ENCODE measurements at regions not wholly inside any gene's neighbourhood (a gene's known extent, or its start where the extent isn't known, plus 50 kb on each side); places are given as distances from the start of the nearest gene placed in this dataset.

DNA sequence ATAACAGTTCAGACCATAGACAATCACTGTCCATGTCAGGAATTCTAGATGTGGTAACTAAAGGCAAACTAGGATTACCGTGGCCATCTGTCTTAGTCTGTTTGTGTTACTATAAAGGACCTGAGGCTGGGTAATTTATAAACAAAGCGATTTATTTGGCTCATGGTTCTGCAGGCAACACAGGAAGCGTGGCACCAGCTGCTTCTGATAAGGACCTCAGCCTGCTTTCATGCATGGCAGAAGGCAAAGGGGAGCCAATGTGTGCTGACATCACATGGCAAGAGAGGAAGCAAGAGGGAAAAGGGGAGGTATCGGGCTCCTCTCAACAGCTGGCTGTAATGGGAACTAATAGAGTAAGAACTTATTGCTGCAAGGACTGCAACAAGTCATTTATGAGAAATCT is 376.7 kb downstream of the GPM6A start:
- ChIA-PET CTCF (no interaction called here), POLR2A (no interaction called here)
- TF ChIP-seq ZNF384 (IDR thresholded peaks at IDR 0.05), result no peak
- no peak for TF ChIP-seq L3MBTL2 (conservative IDR thresholded peaks at IDR 0.05)
- no peak for TF ChIP-seq ARNT (IDR thresholded peaks at IDR 0.05)
- no peak for TF ChIP-seq FOXA1 (IDR thresholded peaks at IDR 0.05)
- no peak for TF ChIP-seq SP1 (IDR thresholded peaks at IDR 0.05)
- no peak for TF ChIP-seq NFRKB (IDR thresholded peaks at IDR 0.05)
- no peak for TF ChIP-seq SUZ12 (IDR thresholded peaks at IDR 0.05)
- TF ChIP-seq, protein P1, sequence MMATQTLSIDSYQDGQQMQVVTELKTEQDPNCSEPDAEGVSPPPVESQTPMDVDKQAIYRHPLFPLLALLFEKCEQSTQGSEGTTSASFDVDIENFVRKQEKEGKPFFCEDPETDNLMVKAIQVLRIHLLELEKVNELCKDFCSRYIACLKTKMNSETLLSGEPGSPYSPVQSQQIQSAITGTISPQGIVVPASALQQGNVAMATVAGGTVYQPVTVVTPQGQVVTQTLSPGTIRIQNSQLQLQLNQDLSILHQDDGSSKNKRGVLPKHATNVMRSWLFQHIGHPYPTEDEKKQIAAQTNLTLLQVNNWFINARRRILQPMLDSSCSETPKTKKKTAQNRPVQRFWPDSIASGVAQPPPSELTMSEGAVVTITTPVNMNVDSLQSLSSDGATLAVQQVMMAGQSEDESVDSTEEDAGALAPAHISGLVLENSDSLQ (IDR thresholded peaks at IDR 0.05), result no peak
- TF ChIP-seq HDGF (IDR thresholded peaks at IDR 0.05; ENCODE audit: borderline replicate concordance), result no peak
- no peak for TF ChIP-seq CTBP1 (IDR thresholded peaks at IDR 0.05; ENCODE audit: borderline replicate concordance)
- TF ChIP-seq FOXM1 (IDR thresholded peaks at IDR 0.05; ENCODE audit: borderline replicate concordance), result no peak
- TF ChIP-seq ELF4 (IDR thresholded peaks at IDR 0.05), result no peak
- TF ChIP-seq LEF1 (IDR thresholded peaks at IDR 0.05; ENCODE audit: borderline replicate concordance), result no peak
- TF ChIP-seq FOXK2 (IDR thresholded peaks at IDR 0.05), result no peak
- DNase-seq (ENCODE audit: extremely low spot score), result no peak

GRCh38 chr4:175436196-175436595 is 375.9 kb downstream of the GPM6A start:
- no peak for DNase-seq (ENCODE audit: extremely low spot score)
- TF ChIP-seq ZNF384 (IDR thresholded peaks at IDR 0.05) (no peak), ARNT (IDR thresholded peaks at IDR 0.05) (no peak), SUZ12 (IDR thresholded peaks at IDR 0.05) (no peak), CTBP1 (IDR thresholded peaks at IDR 0.05; ENCODE audit: borderline replicate concordance) (no peak), SP1 (IDR thresholded peaks at IDR 0.05) (no peak), HDGF (IDR thresholded peaks at IDR 0.05; ENCODE audit: borderline replicate concordance) (no peak), FOXM1 (IDR thresholded peaks at IDR 0.05; ENCODE audit: borderline replicate concordance) (no peak), BHLHE40 (IDR thresholded peaks at IDR 0.05; ENCODE audit: borderline replicate concordance) (no peak), LEF1 (IDR thresholded peaks at IDR 0.05; ENCODE audit: borderline replicate concordance) (no peak), TARDBP (IDR thresholded peaks at IDR 0.05) (no peak), ELF4 (IDR thresholded peaks at IDR 0.05) (no peak), L3MBTL2 (conservative IDR thresholded peaks at IDR 0.05) (no peak), NFRKB (IDR thresholded peaks at IDR 0.05) (no peak), FOXA1 (IDR thresholded peaks at IDR 0.05) (no peak)
- TF ChIP-seq, protein P1 (IDR thresholded peaks at IDR 0.05), result no peak
- ChIA-PET CTCF (no interaction called here), POLR2A (no interaction called here)

DNA sequence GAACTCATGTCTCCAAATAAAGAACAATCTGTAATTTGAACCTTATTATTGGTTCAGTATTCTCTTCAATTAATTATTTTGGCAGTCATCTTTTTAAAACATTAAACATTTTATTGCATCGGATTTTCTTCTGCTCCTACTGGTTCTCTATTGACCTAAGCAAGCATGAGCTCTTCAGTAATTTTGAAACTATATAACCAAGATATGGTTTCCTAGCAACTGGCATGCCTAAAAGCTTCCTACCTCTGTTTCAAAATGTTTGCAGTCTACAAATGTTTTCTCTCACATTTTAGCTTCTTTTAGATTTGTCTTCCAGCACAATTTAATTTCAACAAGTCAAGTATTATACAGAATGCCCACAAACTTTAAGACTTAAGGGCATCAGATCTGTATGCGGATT is 371.3 kb downstream of the GPM6A start:
- no peak for DNase-seq (ENCODE audit: extremely low spot score)
- POLR2A ChIA-PET, result no interaction called here
- CTCF ChIA-PET, result no interaction called here
- TF ChIP-seq BHLHE40 (IDR thresholded peaks at IDR 0.05; ENCODE audit: borderline replicate concordance) (no peak), FOXK2 (IDR thresholded peaks at IDR 0.05) (no peak), CTBP1 (IDR thresholded peaks at IDR 0.05; ENCODE audit: borderline replicate concordance) (no peak), ELF4 (IDR thresholded peaks at IDR 0.05) (no peak), HDGF (IDR thresholded peaks at IDR 0.05; ENCODE audit: borderline replicate concordance) (no peak)
- TF ChIP-seq, protein P1 (IDR thresholded peaks at IDR 0.05), result no peak

DNA sequence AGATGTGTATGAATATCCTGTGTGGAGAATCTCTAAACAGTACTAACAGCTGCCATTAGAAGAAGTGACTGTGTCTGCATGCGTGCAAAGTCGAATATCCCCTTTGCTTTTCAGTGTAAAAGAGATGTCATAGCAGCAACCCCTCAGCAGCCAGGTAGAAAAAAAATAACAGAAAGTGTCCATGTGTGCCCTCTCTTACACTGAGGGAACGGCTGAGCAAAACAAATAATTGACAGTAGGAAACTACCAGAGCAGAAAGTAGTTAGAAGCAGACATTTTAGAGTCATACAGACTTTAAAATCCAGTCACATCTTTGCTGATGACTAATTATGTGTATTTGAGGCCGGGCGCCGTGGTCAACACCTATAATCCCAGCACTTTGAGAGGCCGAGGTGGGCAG is 370.8 kb downstream of the GPM6A start:
- ChIA-PET POLR2A (no interaction called here), CTCF (no interaction called here)
- no peak for DNase-seq (ENCODE audit: extremely low spot score)
- TF ChIP-seq ZNF384 (IDR thresholded peaks at IDR 0.05) (no peak), NFRKB (IDR thresholded peaks at IDR 0.05) (no peak), L3MBTL2 (conservative IDR thresholded peaks at IDR 0.05) (no peak), FOXK2 (IDR thresholded peaks at IDR 0.05) (no peak), SP1 (IDR thresholded peaks at IDR 0.05) (no peak), HDGF (IDR thresholded peaks at IDR 0.05; ENCODE audit: borderline replicate concordance) (no peak), BHLHE40 (IDR thresholded peaks at IDR 0.05; ENCODE audit: borderline replicate concordance) (no peak), SUZ12 (IDR thresholded peaks at IDR 0.05) (no peak), ARNT (IDR thresholded peaks at IDR 0.05) (no peak), TARDBP (IDR thresholded peaks at IDR 0.05) (no peak), ELF4 (IDR thresholded peaks at IDR 0.05) (no peak), FOXA1 (IDR thresholded peaks at IDR 0.05) (no peak), CTBP1 (IDR thresholded peaks at IDR 0.05; ENCODE audit: borderline replicate concordance) (no peak), FOXM1 (IDR thresholded peaks at IDR 0.05; ENCODE audit: borderline replicate concordance) (no peak), LEF1 (IDR thresholded peaks at IDR 0.05; ENCODE audit: borderline replicate concordance) (no peak)
- TF ChIP-seq, protein P1 (IDR thresholded peaks at IDR 0.05), result no peak

- CTCF ChIA-PET, result no interaction called here
- POLR2A ChIA-PET, result no interaction called here
- DNase-seq (ENCODE audit: extremely low spot score), result no peak
- TF ChIP-seq TARDBP (IDR thresholded peaks at IDR 0.05) (no peak), ARNT (IDR thresholded peaks at IDR 0.05) (no peak), ZNF384 (IDR thresholded peaks at IDR 0.05) (no peak), LEF1 (IDR thresholded peaks at IDR 0.05; ENCODE audit: borderline replicate concordance) (no peak), L3MBTL2 (conservative IDR thresholded peaks at IDR 0.05) (no peak), NFRKB (IDR thresholded peaks at IDR 0.05) (no peak), FOXA1 (IDR thresholded peaks at IDR 0.05) (no peak), SP1 (IDR thresholded peaks at IDR 0.05) (no peak), HDGF (IDR thresholded peaks at IDR 0.05; ENCODE audit: borderline replicate concordance) (no peak), FOXK2 (IDR thresholded peaks at IDR 0.05) (no peak), SUZ12 (IDR thresholded peaks at IDR 0.05) (no peak), ELF4 (IDR thresholded peaks at IDR 0.05) (no peak)
- TF ChIP-seq, protein P1 (IDR thresholded peaks at IDR 0.05), result no peak
Observed at GRCh38 chr4:175443547-175443946, 368.5 kb downstream of the GPM6A start.
